IMR-90 (cell line): ENCODE measurements at regions not wholly inside any gene's neighbourhood (a gene's known extent, or its start where the extent isn't known, plus 50 kb on each side); places are given as distances from the start of the nearest gene placed in this dataset.

Source experiments
- FOS ChIP-seq: fragments of 150-350 bp; IDR thresholded peaks from 2 replicates; pipeline ENCODE4 v1.6.1; 2016; ENCODE audit warnings: low read depth, low read length
- POLR2A ChIP-seq: IDR thresholded peaks from 2 replicates; pipeline ENCODE4 v1.6.1; 2012; ENCODE audit warnings: mild to moderate bottlenecking, low read depth, low read length
- TF ChIP-seq, protein P1 (sequence below): conservative IDR thresholded peaks from 2 replicates; pipeline ENCODE4 v1.5.1; 2012; ENCODE audit warnings: mild to moderate bottlenecking, low read depth, low read length, improper control_type of control experiment

DNA sequence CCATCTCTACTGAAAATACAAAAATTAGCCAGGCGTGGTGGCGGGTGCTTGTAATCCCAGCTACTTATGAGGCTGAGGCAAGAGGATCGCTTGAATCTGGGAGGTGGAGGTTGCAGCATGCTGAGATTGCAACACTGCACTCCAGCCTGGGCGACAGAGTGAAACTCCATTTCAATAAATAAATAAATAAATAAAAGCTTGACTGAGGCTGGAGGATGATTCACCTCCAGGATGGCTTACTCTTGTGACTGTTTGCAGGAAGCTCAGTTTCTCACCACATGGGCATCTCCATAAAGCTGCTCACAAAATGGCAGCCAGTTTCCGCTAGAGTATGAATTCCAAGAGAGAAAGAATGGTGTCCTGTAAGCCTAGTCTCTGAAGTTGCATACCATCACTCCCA, 191.7 kb upstream of the EDNRA start:
- TF ChIP-seq POLR2A (no peak), FOS (no peak)
- TF ChIP-seq, protein P1, sequence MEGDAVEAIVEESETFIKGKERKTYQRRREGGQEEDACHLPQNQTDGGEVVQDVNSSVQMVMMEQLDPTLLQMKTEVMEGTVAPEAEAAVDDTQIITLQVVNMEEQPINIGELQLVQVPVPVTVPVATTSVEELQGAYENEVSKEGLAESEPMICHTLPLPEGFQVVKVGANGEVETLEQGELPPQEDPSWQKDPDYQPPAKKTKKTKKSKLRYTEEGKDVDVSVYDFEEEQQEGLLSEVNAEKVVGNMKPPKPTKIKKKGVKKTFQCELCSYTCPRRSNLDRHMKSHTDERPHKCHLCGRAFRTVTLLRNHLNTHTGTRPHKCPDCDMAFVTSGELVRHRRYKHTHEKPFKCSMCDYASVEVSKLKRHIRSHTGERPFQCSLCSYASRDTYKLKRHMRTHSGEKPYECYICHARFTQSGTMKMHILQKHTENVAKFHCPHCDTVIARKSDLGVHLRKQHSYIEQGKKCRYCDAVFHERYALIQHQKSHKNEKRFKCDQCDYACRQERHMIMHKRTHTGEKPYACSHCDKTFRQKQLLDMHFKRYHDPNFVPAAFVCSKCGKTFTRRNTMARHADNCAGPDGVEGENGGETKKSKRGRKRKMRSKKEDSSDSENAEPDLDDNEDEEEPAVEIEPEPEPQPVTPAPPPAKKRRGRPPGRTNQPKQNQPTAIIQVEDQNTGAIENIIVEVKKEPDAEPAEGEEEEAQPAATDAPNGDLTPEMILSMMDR = no peak
